ENCODE measurements at regions not wholly inside any gene's neighbourhood (a gene's known extent, or its start where the extent isn't known, plus 50 kb on each side); places are given as distances from the start of the nearest gene placed in this dataset.

DNA sequence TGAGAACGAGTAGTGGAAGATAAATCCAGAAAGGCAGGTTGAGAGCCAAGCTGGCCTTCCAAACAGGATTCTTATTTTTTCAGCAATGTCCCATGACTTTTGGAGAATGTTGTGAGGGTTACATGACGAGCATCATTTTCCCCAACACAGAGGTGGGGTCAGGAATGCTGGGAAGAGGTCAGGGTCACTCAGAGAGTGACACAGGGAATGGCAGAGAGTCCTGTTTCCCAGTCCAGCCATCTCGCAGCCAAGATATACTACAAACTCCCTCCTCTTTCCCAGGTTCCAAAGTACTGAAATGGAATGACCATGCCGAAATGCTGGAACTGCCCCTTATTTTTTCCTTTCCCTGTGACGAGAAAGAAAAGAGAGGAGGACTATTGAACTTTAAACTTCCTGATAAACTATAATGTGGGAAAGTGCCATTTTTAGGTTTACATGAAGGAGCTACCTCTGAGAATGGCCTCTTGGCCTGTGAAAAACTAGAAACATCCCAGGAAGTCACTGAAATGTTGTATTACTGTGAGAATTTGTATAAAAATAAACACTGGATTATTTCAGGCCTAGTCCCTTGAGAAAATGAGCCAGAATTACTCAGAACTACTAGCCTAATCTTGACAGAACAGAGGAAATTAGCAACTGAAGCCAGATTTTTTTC is 420.4 kb downstream of the CETN3 start:
- DNase-seq (ENCODE audit: low spot score), result no peak

DNA sequence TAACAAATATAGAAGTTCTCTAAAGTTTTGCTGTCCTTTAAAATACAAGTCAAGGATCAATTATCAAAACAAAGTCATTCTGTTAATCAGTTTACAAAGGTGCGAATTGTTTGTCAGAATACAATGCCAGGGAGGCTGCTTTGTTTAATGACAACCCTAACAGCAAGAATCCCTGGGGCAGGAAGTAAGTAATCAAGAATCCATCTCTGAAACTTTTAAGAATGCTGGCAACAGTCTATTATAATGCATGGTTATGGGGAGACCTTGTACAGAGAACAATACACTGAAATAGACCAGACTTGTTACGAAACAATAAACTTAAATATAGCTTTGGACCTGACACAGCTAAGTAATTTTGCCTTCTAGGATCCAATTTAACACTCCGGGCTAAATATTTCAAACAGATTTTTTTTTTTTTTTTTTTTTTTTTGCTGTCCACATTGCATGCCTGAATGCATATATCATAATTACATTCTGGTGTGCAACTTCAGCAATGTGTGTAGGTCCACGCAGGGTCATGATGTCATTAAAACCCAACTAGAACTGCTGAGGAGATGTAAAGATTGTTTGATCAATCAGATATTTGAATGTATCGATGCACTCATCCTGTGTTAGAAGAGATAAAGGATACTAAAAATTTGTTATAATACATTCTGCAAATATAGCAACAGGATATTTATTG is 421.3 kb downstream of the CETN3 start:
- DNase-seq (ENCODE audit: low spot score), result no peak

DNA sequence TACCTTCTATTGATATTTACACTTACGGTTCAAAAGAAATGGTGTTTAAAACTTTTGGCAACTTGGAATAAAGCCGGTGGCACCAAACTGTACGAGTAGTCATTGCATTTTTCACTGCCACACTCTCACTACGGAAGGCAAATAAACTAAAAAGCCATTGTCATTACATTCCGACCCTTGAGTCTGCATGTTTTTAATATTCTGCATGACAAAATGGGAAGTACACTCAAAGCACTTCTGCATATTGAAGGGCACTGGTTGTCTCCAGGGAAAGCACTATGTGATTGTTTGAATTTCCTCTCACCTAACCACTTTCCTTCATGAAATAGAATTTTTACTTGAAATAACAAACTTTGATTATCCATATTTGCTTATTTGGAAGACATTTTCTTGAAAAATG is 426.3 kb downstream of the CETN3 start:
- DNase-seq (ENCODE audit: low spot score), result no peak

DNA sequence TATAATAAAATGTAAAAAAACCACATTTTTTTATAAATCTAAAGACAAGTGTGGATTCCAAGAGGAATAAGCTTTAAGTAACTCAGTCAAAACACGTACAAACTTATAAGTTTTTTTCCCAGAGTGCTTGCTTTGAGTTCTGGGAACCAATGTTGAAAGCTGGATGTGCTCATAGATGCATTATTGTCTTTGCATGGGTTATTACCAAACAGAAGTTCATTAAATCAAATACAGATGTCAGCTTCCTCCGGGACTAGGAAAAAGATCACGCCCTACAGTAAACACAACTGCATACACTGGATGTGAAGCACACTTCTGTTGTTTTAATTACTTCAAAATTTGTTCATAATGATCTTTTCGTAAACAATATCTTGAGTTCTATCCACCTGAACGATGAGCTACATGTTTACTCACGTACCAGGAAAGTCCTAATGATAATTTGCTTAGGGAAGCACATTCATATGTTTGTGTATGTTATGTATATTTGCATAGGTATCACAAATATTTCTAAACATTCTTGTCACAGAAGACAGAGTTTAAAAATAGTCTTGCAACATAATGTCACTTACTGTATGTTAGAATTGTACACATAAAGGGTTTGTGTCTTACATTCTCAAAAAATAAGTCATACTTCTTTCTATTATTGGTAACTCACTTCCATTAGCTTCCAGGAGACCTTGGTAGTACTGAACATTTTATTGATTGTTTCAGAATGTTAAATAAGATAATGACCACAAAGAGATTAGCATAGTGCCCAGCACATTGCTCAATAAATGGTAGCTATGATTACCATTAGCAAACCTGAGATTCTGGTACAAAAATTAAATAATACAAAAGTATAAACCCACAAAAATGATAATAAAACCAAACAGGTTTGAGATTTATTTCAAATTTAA is 427.4 kb downstream of the CETN3 start:
- DNase-seq (ENCODE audit: low spot score), result no peak

DNA sequence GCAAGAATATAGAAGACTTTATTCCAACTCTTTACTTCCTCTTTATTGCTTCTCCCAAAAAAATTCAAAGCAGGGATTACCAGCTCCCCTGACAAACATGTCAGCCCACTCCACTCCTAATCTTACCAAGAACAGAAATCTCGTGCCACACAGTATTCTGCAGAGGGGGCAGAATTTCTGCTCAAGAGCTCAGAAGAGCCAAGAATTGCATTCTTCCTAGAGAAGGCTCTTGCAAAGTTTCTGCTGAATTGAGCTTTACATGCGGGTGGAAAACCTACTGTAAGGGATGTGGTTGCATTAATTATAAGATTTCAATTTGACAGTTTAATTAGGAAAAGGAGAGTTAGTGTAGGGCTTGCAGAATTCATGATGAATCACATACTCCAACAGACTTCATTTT is 428.5 kb downstream of the CETN3 start:
- no peak for DNase-seq (ENCODE audit: low spot score)

DNA sequence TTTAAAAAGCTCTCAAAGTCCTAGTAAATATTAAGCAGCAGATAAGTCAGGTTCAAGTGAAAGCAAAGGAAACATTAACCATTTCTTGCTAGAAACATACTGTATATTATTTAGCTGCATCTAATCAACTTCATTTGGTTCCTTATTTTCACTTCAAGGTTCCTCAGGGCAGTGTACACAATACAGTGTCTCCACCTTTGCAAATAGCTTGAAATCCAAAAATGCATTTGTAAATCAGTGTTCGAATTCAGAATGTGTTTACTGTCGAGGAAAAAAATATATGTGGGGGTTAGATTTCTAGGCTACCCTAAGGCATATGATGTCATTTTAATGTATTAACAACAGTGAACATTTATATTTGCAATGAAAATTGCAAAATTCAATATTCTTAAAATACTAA is 436.0 kb downstream of the CETN3 start:
- no peak for DNase-seq (ENCODE audit: low spot score)

DNA sequence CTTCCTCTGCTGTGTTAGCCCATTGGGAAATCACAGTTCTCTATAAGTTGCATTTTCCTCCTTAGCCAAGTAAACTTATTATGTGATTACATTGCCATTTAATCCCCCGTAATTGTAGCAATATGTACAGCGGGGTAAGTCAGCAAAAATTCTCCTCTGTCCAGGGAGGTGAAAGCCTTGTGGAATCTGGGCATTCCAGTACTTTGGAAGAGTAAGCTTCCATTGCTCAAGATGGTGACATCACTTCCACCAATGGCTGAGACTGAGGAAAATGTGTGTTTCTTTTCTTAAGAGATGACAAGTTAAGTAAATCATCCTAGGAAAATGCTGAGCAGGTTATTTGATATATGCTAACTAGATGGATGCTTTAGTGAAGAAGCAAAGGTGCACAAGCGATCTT is 436.7 kb downstream of the CETN3 start:
- no peak for DNase-seq (ENCODE audit: low spot score)

DNA sequence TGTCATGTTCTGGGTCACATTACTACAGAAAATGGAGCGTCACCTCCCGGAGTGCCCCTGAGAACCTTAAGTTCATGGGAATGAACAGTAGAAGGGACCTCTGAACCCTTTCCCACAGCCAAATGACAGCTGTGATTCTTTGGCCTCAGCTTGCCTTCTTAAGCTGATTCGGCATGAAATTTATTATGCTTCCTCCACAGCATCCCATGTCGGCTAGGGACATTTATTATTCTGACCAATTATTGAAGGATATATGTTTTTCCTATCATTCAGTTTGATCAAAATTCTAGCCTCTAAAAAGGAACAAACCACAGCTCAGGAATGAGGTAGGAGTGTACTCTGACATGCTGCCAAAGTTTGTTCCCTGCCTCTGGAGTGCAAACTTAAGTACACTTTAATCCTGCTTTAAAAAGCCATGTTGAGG is 440.6 kb downstream of the CETN3 start:
- DNase-seq (ENCODE audit: low spot score), result no peak

DNA sequence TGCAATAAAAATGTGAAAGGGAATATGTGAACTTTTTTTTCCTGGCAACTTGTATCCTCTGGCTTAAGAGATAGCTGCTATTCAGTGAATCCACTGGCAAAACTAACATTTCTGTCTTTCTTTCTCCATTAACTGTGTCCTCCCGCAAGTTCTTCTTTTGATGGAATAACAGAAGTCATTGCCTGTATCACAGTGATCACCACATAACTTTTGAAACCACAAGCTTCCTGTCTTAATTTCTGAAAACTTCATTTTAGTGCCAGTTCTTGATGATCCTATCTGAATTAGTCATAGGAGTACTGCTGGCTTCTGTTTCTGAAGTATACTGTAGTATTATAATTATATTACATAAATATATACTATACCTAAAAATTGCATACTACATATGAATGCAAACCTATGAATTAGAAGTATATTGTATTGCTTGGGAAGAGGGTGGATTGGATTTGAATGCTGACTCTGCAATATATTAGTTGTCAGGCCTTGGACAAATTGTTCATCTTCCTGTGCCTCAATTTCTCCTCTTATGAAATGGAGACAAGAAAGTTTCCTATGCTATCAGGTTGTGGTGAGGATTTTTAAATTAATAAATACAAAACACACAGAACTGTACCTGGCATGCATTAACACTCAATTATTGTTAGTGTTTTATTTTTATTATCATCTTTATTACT is 441.6 kb downstream of the CETN3 start:
- DNase-seq (ENCODE audit: low spot score), result no peak

DNA sequence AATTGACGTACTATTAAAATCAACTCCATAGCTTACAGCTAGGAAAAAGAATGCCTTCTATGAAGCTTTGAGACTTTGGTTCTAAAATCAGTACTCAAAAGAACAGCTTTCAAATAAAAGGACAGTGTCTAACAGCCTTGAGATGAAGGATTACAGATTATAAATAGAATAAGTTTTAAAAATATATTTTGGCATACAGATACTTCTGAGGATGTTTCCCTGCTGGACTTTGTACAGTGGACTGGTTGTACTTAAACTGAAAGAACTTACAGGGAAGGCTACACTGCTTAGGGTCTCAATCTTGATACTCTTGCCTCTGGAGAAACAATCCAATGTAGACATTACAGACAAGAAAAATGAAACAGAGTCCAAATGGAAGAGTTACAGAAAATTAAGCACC is 452.7 kb downstream of the CETN3 start:
- no peak for DNase-seq (ENCODE audit: low spot score)

DNA sequence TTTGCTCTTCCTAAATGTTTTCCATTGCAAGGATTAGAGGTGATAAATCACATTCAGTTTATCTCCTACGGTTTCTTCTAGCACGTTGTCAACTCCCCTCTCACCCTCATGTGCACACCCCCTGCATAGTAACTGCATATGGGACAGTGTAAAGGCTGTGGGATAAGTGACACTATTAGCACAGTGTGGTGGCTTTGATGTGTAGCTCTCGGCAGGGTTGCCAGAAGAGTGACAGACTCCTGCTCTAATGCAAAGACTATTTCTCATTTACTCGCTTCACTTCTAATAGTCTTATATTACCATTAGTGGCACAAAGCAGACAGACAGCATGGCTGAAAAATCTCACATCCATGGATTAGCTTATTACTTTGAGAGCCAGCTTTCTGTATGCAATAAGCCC is 454.6 kb downstream of the CETN3 start:
- peak; percentile 2 for DNase-seq (ENCODE audit: low spot score)

DNA sequence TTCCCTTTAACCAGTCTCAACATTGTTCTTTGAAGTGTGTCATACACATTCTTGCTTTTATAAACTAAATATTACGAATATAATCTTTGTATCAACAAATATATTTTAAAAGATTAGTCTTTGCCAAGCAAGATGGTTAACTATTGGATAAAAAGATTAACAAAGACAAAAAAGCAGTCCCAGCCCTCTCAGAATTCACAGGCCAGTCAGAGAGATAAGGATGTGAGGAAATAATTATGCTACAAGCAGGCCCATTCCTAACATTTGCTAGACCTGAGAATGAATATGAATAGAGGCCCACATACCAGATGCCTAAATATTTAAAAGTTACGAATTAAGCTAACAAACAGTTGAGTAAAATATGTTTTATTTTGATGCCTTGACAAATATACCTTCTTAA is 457.7 kb downstream of the CETN3 start:
- no peak for DNase-seq (ENCODE audit: low spot score)

DNA sequence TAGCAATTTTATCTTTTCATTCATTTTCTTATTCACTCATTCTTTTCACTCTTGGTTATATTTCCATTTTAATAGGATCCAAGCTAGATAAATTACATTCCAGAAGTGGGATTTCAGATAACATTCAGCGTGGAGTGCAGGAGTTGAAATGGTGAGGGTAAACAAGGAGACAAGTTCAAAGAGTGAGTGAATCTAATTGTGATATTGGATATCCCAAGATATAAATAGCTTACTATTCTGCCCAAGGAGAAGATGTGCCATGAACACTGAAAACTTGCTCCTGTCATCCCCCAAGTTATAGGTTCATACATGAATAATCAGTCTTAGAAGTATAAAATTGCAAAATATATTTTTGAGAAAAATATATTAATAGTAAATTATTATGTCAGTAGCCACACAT is 459.3 kb downstream of the CETN3 start:
- DNase-seq (ENCODE audit: low spot score), result no peak

DNA sequence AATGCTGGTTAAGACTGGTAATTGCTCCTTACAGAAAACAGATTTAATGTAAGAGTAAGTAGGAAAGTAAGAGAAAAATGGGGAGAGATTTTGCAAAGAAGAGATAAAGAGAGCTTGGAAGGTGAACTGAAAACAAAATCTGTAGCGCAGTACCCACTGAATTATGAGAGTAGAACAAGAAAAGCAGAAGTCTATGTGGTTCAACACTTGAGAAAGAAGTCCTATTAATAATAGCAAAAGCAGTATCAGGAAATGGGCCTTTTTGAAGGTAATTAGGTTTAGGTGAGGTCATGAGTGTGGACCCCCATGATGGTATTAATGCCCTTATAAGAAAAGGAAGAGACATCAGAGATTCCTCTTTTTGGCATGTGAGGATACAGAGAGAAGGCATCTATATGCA is 460.6 kb downstream of the CETN3 start:
- DNase-seq (ENCODE audit: low spot score), result no peak

DNA sequence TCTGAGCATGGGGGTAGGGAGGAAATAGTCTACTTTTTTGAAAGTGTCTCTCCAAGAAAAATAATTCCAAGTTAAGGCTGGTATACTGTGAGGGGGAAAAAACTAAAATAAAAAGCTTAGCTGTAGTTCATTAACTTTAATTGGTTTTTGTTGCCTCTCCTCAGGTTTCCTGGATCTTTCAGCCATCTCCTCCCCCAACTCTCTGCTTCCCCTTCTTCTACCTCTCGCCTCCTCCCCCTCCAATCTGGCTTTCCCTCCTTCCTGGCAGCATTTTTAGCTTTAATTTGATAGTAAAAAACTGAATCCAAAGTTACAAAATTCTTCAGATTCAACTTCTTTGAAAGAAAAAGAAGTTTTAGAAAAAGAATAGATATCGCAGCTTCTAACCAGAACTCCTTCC is 462.6 kb downstream of the CETN3 start:
- no peak for DNase-seq (ENCODE audit: low spot score)

DNA sequence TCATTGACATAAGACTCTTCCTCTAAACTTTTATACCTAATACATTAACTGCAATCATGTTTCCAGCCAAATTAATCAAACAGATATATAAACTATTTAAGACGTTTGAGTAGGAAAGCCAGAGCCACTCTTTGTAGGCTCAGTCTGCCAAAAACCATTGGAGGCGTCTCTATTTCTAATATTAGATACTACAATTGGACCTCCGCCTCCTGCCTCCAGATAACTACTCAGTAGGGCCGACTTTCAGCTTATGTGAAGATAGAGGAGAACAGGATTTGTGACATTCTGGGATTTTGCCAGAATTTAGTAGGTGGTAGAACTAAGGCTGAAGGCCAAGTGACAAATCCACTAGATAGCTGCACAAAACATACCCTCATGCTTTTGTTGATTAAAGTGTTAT is 463.0 kb downstream of the CETN3 start:
- DNase-seq (ENCODE audit: low spot score), result no peak

DNA sequence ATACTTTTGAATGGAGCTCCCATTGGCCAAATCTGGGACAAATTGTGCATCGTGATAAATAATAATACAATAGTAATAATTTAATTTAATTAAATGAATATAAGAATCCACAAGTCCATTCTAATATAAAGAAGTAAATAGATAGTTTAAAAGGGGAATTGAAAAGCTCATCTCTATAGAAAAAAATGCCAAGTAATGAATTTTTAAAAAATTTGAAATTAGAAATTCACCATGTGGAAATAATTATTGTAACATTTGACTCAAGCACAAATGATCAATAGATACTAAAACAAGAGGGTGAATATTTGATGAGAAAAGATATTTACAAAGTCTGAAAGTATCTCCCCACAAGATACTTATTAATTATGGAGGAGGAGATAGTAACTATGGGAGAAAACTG is 467.4 kb downstream of the CETN3 start:
- no peak for DNase-seq (ENCODE audit: low spot score)

DNA sequence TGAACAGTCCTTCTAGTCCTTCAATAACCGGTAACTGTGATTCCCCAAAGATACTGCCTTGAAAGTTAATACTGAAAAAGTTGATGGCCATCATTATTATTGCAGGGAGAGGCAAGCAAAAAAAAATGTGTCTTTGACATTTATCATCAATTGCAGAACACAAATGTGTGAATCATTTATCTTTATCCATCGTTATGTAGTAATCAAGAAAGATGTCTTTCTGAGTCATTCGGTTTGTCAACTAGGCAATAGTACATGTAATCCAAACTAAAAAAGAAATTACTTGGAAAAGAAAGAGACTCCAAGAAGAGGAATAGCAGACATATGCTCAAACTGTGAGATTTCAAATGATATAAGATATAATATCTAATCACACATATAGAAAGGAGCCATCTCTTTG is 473.0 kb downstream of the CETN3 start:
- no peak for DNase-seq (ENCODE audit: low spot score)

DNA sequence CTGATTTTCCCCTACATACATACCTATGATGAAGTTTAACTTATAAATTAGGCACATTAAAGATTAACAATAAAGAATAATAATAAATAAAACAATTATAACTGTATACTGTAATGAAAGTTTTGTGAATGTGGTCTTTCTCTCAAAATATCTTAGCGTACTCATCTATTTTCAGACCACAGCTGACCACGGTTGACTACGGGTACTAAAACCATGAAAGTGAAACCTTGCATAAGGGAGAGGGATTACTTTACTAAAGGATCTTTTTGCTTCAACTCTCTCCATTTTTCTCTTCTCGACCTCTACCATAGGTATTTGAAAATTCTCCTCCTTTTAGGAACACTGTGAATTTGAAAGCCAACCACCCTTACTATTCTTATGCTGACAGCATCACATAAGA is 475.5 kb downstream of the CETN3 start:
- DNase-seq (ENCODE audit: low spot score), result no peak

DNA sequence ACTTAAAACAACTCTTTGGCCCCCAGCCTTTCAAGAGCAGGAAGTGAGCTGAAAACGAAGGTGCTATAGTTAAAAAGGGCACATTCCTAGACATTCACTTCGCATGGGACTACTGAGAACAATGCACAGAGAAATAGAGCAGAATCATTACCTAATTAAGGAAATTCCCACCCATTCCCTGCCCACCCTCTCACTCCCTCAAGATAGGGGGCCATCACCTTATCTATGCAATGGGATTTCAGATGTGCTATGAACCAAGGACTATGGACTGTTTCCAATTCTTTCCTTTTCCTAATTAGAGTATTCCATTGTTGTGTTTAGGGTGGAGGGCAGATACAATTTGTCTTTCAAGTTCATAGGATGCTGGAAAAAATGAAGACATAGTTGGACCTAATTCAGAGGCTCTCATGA is 476.8 kb downstream of the CETN3 start:
- no peak for DNase-seq (ENCODE audit: low spot score)

DNA sequence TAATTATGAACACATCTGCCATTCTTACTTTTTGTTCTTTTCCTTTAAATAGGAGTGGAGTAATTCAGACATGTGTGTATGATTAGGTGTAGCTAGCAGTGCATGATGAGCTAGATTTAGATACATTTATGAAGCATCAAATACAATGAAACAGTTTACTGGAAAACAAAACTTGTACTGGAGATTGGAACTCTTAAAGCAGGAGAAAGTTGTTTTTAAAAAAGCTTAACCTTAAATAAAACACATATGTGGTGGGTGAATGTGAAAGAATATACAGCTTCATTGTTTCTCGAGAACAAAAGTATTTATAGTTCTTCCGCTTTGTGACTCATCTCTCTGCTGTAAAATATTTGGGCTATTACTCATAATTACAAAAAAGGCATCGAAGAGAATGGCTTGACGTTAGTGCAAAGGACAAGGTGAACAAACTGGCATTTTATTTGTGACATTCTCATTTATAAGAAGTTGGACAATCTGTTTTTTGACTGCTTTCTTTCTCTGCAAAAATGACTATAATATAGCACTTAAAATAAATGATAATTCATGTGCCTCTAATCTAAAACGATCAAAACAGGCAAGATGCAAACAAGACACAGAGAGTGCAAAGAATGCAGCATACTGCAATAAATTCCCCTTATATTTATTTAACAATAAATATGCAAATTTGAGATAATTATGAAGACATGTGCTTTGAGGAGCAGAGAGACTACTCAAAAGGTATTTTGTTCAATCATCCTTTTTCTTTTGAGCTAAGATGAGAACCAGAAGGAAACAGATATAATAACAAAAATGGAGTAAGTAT is 478.8 kb downstream of the CETN3 start:
- DNase-seq (ENCODE audit: low spot score), result peak; percentile 89

DNA sequence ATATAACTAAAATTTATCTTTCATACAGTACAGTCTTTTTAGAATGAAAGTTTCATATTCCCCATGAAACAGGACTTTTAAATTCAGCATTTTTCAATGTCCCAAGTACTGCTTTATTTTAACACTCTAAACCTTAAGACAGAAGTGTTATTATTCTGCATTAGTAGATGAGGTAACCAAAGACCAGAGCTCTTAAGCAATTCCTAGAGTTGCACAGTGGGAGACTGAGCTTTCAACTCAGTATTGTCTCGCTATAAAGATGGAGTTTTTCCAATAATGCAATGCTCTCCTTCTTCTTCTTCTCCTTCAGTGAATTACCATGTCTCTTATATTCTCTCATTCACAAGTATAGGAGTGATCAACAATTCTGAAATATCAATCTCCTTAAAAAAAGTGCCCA is 479.7 kb downstream of the CETN3 start:
- no peak for DNase-seq (ENCODE audit: low spot score)
